IPS-15b (cell line): ENCODE measurements at regions not wholly inside any gene's neighbourhood (a gene's known extent, or its start where the extent isn't known, plus 50 kb on each side); places are given as distances from the start of the nearest gene placed in this dataset.
"Not testable (repeated sequence)": the region's sequence is repeated elsewhere in the genome, so short reads cannot be mapped to it uniquely, and the experiment has no call there.

Experiments used
- H3K27me3 ChIP-seq: one replicate; pipeline ENCODE4 v1.6.1; 2013; ENCODE audit warnings: low read length; ENCODE audit not compliant: control insufficient read depth, insufficient read depth
- H3K36me3 ChIP-seq: one replicate; pipeline ENCODE4 v1.6.1; 2013; ENCODE audit warnings: low read length; ENCODE audit not compliant: control insufficient read depth, insufficient read depth
- H3K4me1 ChIP-seq: one replicate; pipeline ENCODE4 v1.6.1; 2013; ENCODE audit warnings: mild to moderate bottlenecking, low read length; ENCODE audit not compliant: control insufficient read depth, insufficient read depth
- H3K4me3 ChIP-seq: one replicate; pipeline ENCODE4 v1.5.1; 2013; ENCODE audit warnings: low read depth, low read length
- H3K9ac ChIP-seq: one replicate; pipeline ENCODE4 v1.6.1; 2013; ENCODE audit warnings: low read depth, mild to moderate bottlenecking, low read length
- H3K9me3 ChIP-seq: one replicate; pipeline ENCODE4 v1.6.1; 2013; ENCODE audit warnings: mild to moderate bottlenecking, low read length; ENCODE audit not compliant: control insufficient read depth, insufficient read depth

- Histone ChIP-seq H3K4me1 (peaks cover 5% of the 10 kb centered on the region), H3K36me3 (no peaks in the 10 kb centered on the region), H3K9ac (no peak overlapping the region), H3K4me3 (no peak overlapping the region), H3K27me3 (no peaks in the 10 kb centered on the region), H3K9me3 (no peaks in the 10 kb centered on the region)
These were observed 1124.9 kb downstream of the DIAPH3 start for GRCh38 chr13:59038824-59039223.

- no peaks in the 10 kb centered on the region for H3K9me3 ChIP-seq
- no peak overlapping the region for H3K9ac ChIP-seq
- no peak overlapping the region for H3K4me3 ChIP-seq
- no peaks in the 10 kb centered on the region for H3K36me3 ChIP-seq
- H3K4me1 ChIP-seq, result peaks cover 5% of the 10 kb centered on the region
- H3K27me3 ChIP-seq, result no peaks in the 10 kb centered on the region
These were observed 1120.7 kb downstream of the DIAPH3 start for GRCh38 chr13:59043016-59043415.

GRCh38 chr13:59047546-59047945 lies 1116.2 kb downstream of the DIAPH3 start:
- H3K4me1 ChIP-seq, result peaks cover 3% of the 10 kb centered on the region
- H3K36me3 ChIP-seq, result no peaks in the 10 kb centered on the region
- no peak overlapping the region for H3K4me3 ChIP-seq
- H3K27me3 ChIP-seq, result no peaks in the 10 kb centered on the region
- no peaks in the 10 kb centered on the region for H3K9me3 ChIP-seq
- H3K9ac ChIP-seq, result no peak overlapping the region

- Histone ChIP-seq H3K9me3 (no peaks in the 10 kb centered on the region), H3K36me3 (no peaks in the 10 kb centered on the region), H3K27me3 (no peaks in the 10 kb centered on the region), H3K9ac (no peak overlapping the region), H3K4me1 (no peaks in the 10 kb centered on the region), H3K4me3 (no peak overlapping the region)
These were observed 1102.1 kb downstream of the DIAPH3 start for GRCh38 chr13:59061621-59062020.

- H3K9me3 ChIP-seq, result no peaks in the 10 kb centered on the region
- no peak overlapping the region for H3K9ac ChIP-seq
- H3K4me1 ChIP-seq, result no peaks in the 10 kb centered on the region
- no peaks in the 10 kb centered on the region for H3K36me3 ChIP-seq
- H3K4me3 ChIP-seq, result no peak overlapping the region
- no peaks in the 10 kb centered on the region for H3K27me3 ChIP-seq
These were observed 1099.7 kb downstream of the DIAPH3 start for GRCh38 chr13:59064042-59064441.

GRCh38 chr13:59076386-59076785 lies 1087.3 kb downstream of the DIAPH3 start:
- not testable (repeated sequence) for H3K9me3 ChIP-seq, H3K9ac ChIP-seq, H3K36me3 ChIP-seq, H3K27me3 ChIP-seq, H3K4me1 ChIP-seq, H3K4me3 ChIP-seq

GRCh38 chr13:59086147-59086546 lies 1077.6 kb downstream of the DIAPH3 start:
- H3K27me3 ChIP-seq, result no peaks in the 10 kb centered on the region
- H3K9ac ChIP-seq, result no peak overlapping the region
- H3K4me3 ChIP-seq, result no peak overlapping the region
- no peaks in the 10 kb centered on the region for H3K9me3 ChIP-seq
- H3K4me1 ChIP-seq, result no peaks in the 10 kb centered on the region
- H3K36me3 ChIP-seq, result no peaks in the 10 kb centered on the region

GRCh38 chr13:59088716-59089115 lies 1075.0 kb downstream of the DIAPH3 start:
- no peak overlapping the region for H3K4me3 ChIP-seq
- no peak overlapping the region for H3K9ac ChIP-seq
- no peaks in the 10 kb centered on the region for H3K36me3 ChIP-seq
- H3K4me1 ChIP-seq, result no peaks in the 10 kb centered on the region
- H3K9me3 ChIP-seq, result no peaks in the 10 kb centered on the region
- no peaks in the 10 kb centered on the region for H3K27me3 ChIP-seq

GRCh38 chr13:59094181-59094580 lies 1069.5 kb downstream of the DIAPH3 start:
- Histone ChIP-seq H3K4me1 (no peaks in the 10 kb centered on the region), H3K4me3 (no peak overlapping the region), H3K9me3 (no peaks in the 10 kb centered on the region), H3K36me3 (no peaks in the 10 kb centered on the region), H3K9ac (no peak overlapping the region), H3K27me3 (no peaks in the 10 kb centered on the region)

- H3K4me1 ChIP-seq, result no peaks in the 10 kb centered on the region
- no peaks in the 10 kb centered on the region for H3K9me3 ChIP-seq
- H3K4me3 ChIP-seq, result no peak overlapping the region
- no peaks in the 10 kb centered on the region for H3K36me3 ChIP-seq
- H3K27me3 ChIP-seq, result no peaks in the 10 kb centered on the region
- no peak overlapping the region for H3K9ac ChIP-seq
These were observed 1064.3 kb downstream of the DIAPH3 start for GRCh38 chr13:59099182-59099974.

- no peak overlapping the region for H3K9ac ChIP-seq
- H3K4me1 ChIP-seq, result no peaks in the 10 kb centered on the region
- H3K27me3 ChIP-seq, result no peaks in the 10 kb centered on the region
- H3K4me3 ChIP-seq, result no peak overlapping the region
- no peaks in the 10 kb centered on the region for H3K9me3 ChIP-seq
- no peaks in the 10 kb centered on the region for H3K36me3 ChIP-seq
These were observed 1060.5 kb downstream of the DIAPH3 start for GRCh38 chr13:59103004-59103768.

- Histone ChIP-seq H3K9me3 (no peaks in the 10 kb centered on the region), H3K36me3 (no peaks in the 10 kb centered on the region), H3K4me3 (no peak overlapping the region), H3K27me3 (no peaks in the 10 kb centered on the region), H3K4me1 (no peaks in the 10 kb centered on the region), H3K9ac (no peak overlapping the region)
These were observed 1052.0 kb downstream of the DIAPH3 start for GRCh38 chr13:59111751-59112171.
